ENCODE measurements at regions not wholly inside any gene's neighbourhood (a gene's known extent, or its start where the extent isn't known, plus 50 kb on each side); places are given as distances from the start of the nearest gene placed in this dataset.
"Not testable (repeated sequence)": the region's sequence is repeated elsewhere in the genome, so short reads cannot be mapped to it uniquely, and the experiment has no call there.

DNA sequence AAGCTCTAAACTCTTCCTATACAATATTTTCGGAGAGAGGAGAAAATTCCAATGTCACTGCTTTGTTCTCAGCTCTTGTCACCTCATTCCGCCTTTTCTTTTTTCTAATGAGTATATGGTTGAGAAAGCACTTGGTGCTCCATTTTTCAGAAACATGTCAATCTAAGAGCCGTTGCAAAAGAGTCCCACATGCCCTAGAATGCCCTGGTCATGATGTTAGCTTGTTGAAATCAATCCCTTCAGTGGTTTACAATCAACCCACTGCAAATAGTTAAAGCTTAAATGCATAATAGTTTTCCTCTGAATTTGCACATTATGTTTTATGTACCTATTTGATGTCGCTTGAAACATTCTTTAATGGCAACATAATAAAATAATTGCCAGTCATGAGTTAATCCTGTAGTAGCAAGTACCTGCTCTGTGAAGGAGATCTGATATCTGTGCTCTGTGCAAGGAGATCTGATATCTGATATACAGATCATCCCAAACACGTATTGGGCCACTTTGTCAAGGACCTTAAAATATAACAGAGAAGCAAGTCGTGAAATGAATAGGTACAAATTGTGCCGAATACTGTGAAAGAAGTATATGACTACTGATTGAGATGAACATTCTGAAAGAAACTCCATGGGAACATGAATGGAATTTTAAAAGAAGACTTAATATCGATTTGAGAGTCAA is 1633.5 kb downstream of the SUCLG1 start:
- DNase-seq (ENCODE audit: low spot score), result no peak

- no peak for DNase-seq (ENCODE audit: low spot score)
Observed at GRCh38 chr2:82823892-82824291, 1635.2 kb downstream of the SUCLG1 start.

GRCh38 chr2:82819951-82820350 is 1639.1 kb downstream of the SUCLG1 start:
- no peak for DNase-seq (ENCODE audit: low spot score)

DNA sequence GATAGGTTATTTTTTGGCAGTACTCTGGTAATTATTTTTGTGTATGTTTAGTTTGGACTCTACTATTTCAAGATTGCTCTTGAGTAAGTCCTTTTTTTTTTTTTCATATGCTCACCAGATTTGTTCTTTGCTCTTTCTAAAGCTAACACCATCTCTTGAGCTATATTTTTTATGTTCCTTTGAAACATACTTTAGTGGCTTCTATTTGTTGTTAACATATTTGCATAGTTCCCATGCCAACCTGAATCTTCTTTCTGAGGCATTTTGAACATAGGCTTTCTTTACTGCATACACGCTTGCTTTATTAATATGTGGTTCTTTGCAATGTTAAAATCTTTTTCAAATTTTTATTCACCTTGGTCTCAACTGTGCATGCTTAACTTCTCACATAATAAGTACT is 1644.9 kb downstream of the SUCLG1 start:
- DNase-seq (ENCODE audit: low spot score), result no peak

DNA sequence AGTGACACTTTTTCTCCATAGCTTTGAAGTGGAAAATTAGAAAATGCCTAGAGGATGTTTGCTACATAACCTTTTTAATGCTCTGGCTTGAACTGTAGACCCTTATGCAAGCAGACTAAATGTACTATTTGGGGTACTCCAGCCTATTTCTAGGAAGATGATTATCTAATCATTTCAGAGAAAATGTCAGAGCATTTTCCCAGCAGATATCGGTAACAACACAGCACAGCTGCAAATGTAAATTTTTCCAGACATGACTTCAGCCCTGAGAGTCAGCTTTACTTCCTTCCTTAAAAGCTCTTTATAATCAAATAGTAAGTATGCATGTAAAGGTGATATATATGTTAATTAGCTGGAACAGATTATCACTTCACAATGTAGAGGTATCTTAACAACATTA is 1647.1 kb downstream of the SUCLG1 start:
- DNase-seq (ENCODE audit: low spot score), result no peak

- no peak for DNase-seq (ENCODE audit: low spot score)
Observed at GRCh38 chr2:82803307-82803706, 1655.8 kb downstream of the SUCLG1 start.

DNA sequence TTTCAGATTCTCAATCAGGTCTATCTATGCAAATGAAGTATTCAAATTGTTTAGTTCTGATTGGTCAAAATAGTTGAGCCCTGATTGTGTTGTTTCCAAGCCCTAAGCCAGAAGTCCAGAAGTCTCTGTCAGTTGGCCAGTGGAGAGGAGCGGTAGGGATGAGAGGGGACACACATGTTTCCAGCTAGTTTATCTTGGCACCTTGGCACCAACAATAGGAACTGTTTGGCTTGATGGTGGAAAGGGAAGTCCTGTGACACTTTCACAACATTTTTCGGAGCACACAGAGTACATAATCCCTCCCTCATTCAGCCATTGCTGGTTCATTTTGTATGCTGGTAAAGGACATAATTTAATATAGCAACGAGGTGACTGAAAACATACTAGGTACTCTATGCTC is 1661.6 kb downstream of the SUCLG1 start:
- no peak for DNase-seq (ENCODE audit: low spot score)

- no peak for DNase-seq (ENCODE audit: low spot score)
Observed at GRCh38 chr2:82796132-82796531, 1662.9 kb downstream of the SUCLG1 start.

- DNase-seq (ENCODE audit: low spot score), result peak; percentile 61
Observed at GRCh38 chr2:82795446-82795845, 1663.6 kb downstream of the SUCLG1 start.

DNA sequence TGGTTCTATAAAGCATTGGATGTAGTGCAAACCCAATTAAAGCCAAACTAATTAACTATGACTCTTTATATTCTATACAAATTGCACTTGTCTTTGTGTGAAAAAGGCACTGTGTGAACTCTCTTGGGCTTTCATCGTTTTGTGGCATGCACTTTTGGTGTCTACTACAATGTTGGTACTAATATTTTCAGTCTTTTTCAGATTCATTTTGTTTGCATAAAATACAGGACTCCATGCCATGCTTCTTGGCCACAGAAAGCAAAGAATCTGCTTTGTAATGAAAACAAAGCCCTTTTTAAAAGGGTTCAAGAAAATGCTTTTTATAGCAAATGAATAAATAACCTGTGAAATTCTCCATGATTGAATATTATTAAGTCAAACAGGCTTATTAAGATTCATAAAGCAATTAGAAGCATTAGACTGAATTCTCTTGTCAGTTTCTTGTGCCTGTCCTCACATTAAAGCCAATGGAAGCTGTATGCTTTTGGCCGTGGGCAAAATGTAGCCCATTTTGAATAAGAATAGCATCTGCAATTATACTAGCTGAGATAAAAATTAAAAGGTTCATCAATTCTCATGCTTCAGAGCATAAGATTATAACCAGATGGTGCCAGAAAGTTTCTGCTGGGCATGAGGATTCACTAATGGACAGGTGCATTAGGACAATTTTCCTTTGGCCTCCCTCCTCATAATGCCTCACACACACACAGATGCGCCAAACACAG is 1665.2 kb downstream of the SUCLG1 start:
- DNase-seq (ENCODE audit: low spot score), result no peak

- DNase-seq (ENCODE audit: low spot score), result no peak
Observed at GRCh38 chr2:82792316-82792715, 1666.8 kb downstream of the SUCLG1 start.

DNA sequence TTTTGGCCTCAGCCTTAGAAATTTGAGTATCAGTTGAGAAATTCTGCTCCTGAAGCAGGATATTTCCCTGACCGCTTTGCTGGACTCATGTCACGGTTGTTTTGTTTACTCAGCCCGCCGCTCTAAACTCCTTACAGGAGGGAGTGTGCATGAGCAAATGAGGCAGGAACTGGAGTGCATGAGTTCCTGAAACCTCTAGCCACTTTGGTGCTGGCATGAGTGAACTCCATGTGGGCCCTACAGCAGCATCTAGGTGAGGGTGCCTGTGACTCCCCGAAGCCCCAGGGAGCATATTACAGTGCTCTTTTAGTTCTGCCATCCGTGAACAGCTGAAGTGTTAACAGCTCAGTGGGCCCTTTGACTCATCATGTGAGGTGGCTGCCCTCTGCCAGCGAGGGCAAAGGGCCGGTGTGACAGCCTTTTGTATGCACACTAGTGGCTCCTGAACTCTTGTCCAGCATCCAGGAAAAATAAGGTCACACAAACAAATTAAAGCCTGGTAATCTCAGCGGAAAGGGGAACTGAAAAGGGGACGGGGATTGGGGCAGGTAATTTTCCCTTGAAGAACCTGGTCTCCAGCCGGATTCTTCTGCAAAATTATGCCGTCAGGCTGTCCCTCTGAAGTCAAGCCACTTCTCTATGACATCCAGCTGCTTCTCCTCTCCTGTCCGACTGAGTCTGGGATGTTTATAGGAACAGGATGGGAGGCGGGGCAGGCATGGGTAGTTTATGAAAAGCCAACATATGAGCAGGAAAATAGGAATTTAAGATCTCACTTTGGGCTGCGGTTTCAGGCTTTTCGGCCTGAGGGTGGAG is 1668.7 kb downstream of the SUCLG1 start:
- DNase-seq (ENCODE audit: low spot score), result peak; percentile 51

DNA sequence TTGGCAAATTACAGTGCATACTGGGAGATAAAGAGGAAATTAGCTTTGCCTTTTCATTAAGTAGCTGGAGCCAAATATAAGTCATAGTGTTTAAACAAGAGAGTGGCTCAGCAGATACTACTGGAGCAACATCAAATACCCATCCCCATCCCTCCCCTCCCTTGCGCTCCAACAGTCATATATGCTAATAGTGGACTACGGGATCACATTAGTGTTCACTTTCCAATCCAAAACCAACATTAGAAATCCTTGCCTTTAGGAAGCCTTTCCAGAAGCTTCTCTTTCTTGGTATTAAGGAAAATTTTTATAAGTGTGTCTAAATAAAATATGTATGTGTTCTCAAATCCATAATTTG is 1669.3 kb downstream of the SUCLG1 start:
- DNase-seq (ENCODE audit: low spot score), result no peak

GRCh38 chr2:82781176-82781915 is 1677.7 kb downstream of the SUCLG1 start:
- DNase-seq (ENCODE audit: low spot score), result no peak

- peak; percentile 56 for DNase-seq (ENCODE audit: low spot score)
Observed at GRCh38 chr2:82780050-82780449, 1679.0 kb downstream of the SUCLG1 start.

DNA sequence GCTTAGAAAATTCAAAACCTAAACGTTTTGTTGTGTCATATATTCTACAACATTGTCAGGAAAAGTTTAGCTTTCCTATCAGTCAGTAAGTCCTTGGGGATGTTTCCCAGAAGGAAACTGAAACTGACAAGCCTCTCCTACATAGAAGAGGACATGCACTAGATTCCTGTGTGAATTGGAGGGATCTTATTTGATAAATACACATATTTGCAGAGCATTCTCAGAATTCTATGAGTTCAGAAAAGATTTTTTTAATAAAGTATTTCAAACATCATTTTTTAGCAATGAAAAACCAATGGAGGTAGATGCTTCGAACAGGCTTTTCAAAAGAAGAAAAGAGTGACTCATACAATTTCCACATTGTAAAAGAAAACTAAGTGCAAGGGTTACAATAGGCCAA is 1706.7 kb downstream of the SUCLG1 start:
- DNase-seq (ENCODE audit: low spot score), result no peak

GRCh38 chr2:82748653-82749052 is 1710.4 kb downstream of the SUCLG1 start:
- no peak for DNase-seq (ENCODE audit: low spot score)

- DNase-seq (ENCODE audit: low spot score), result no peak
Observed at GRCh38 chr2:82740527-82740926, 1718.6 kb downstream of the SUCLG1 start.

DNA sequence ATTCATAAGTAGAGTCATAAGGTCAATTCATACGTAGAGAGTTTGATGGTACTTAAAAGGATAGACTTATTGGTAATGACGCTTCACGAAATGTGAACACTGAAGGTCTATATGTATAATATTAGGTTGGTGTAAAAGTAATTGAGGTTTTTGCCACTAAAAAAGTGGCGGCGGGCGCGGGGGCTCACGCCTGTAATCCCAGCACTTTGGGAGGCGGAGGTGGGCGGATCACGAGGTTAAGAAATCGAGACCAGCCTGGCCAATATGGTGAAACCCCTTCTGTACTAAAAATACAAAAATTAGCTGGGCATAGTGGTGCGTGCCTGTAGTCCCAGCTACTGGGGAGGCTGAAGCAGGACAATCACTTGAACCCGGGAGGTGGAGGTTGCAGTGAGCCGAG is 1721.1 kb downstream of the SUCLG1 start:
- DNase-seq (ENCODE audit: low spot score), result not testable (repeated sequence)

GRCh38 chr2:82735336-82735735 is 1723.7 kb downstream of the SUCLG1 start:
- DNase-seq (ENCODE audit: low spot score), result no peak

GRCh38 chr2:82731824-82732223 is 1727.3 kb downstream of the SUCLG1 start:
- no peak for DNase-seq (ENCODE audit: low spot score)

- no peak for DNase-seq (ENCODE audit: low spot score)
Observed at GRCh38 chr2:82730811-82731210, 1728.3 kb downstream of the SUCLG1 start.
